Panc1 (cell line): ENCODE measurements at regions not wholly inside any gene's neighbourhood (a gene's known extent, or its start where the extent isn't known, plus 50 kb on each side); places are given as distances from the start of the nearest gene placed in this dataset.

ENCODE experiments used
- ATAC-seq: fragments of 200-7000 bp; cut with Tn5 transposase; 2 replicates; pipeline ENCODE4 v1.9.1; 2020; ENCODE audit warnings: mild to moderate bottlenecking, moderate library complexity
- BruUV-seq: library from RNA; stranded (reverse); fragments of 400-500 nt; replicated peaks from 2 replicates; lab custom pipeline; 2021; lab: Mats Ljungman, UMichigan
- CTCF ChIA-PET: fragments of 300-600 bp; sonication (Branson Sonifier 250); formaldehyde crosslinking; loops from one replicate; lab custom pipeline; 2022; ENCODE audit warnings: antibody characterized with exemption; lab: Charles Lee
- POLR2A ChIA-PET: fragments of 300-600 bp; sonication (Branson Sonifier 250); formaldehyde crosslinking; loops from one replicate; lab custom pipeline; 2022; ENCODE audit warnings: antibody characterized with exemption; lab: Charles Lee
- DNase-seq: peaks from one replicate; pipeline ENCODE4 v3.0.0-alpha.2; 2010; ENCODE audit warnings: low read depth, low spot score
- H3K27ac ChIP-seq: 2 replicates; pipeline ENCODE4 v1.5.1; 2011; ENCODE audit warnings: mild to moderate bottlenecking, low read length, inconsistent platforms
- H3K27me3 ChIP-seq: fragments of 200-500 bp; sonication (Bioruptor generic); 2 replicates; pipeline ENCODE4 v1.6.0; 2014; ENCODE audit warnings: low read length, inconsistent platforms; ENCODE audit not compliant: control insufficient read depth, insufficient read depth
- H3K36me3 ChIP-seq: fragments of 200-500 bp; sonication (Bioruptor generic); 2 replicates; pipeline ENCODE4 v1.5.1; 2014; ENCODE audit warnings: inconsistent platforms, mild to moderate bottlenecking, low read length, moderate library complexity; ENCODE audit not compliant: control insufficient read depth, insufficient read depth
- H3K4me1 ChIP-seq: 2 replicates; pipeline ENCODE4 v1.5.1; 2011; ENCODE audit warnings: inconsistent platforms, mild to moderate bottlenecking, low read length, moderate library complexity; ENCODE audit not compliant: control insufficient read depth, insufficient read depth
- H3K4me3 ChIP-seq, 2 experiments: 2 replicates each; pipeline ENCODE4 v1.5.1; 2011 to 2012; ENCODE audit warnings: low read depth in 2 of 2, low read length in 2 of 2, mild to moderate bottlenecking in 2 of 2, inconsistent platforms in 1 of 2, moderate library complexity in 1 of 2
- H3K9me3 ChIP-seq: fragments of 200-500 bp; sonication (Bioruptor generic); 2 replicates; pipeline ENCODE4 v1.5.1; 2014; ENCODE audit warnings: low read depth, mild to moderate bottlenecking, inconsistent platforms, low read length, moderate library complexity; ENCODE audit not compliant: control insufficient read depth, insufficient read depth
- POLR2AphosphoS5 ChIP-seq: IDR thresholded peaks from 2 replicates; pipeline ENCODE4 v1.6.1; 2012; ENCODE audit warnings: mild to moderate bottlenecking, low read depth, low read length, moderate library complexity
- TCF7L2 ChIP-seq: IDR thresholded peaks from 2 replicates; pipeline ENCODE4 v1.6.1; 2011; ENCODE audit warnings: mild to moderate bottlenecking, low read depth, low read length, inconsistent platforms
- in situ Hi-C: cut with HindIII; loops from 2 replicates; pipeline ENCODE4 v1.10.0; 2016; ENCODE audit warnings: low sequenced_read_pairs, low pct_unique_long_range_greater_than_20kb
- intact Hi-C: fragments of 100-400 bp; cut with micrococcal nuclease; formaldehyde crosslinking; loops from one replicate; pipeline ENCODE4 v1.10.0; 2022; ENCODE audit not compliant: unreplicated experiment
- TF ChIP-seq, protein P1 (sequence below), 2 experiments: IDR thresholded peaks; 2 replicates each; pipeline ENCODE4 v1.6.1; 2011 to 2012; ENCODE audit warnings: low read depth in 2 of 2, control low read depth in 1 of 2, low read length in 1 of 2, mild to moderate bottlenecking in 1 of 2, moderate library complexity in 1 of 2; ENCODE audit not compliant: insufficient read depth in 1 of 2
- TF ChIP-seq, protein P2 (sequence below): fragments of 450-650 bp; IDR thresholded peaks from 2 replicates; pipeline ENCODE4 v1.5.1; 2017; ENCODE audit warnings: mild to moderate bottlenecking

DNA sequence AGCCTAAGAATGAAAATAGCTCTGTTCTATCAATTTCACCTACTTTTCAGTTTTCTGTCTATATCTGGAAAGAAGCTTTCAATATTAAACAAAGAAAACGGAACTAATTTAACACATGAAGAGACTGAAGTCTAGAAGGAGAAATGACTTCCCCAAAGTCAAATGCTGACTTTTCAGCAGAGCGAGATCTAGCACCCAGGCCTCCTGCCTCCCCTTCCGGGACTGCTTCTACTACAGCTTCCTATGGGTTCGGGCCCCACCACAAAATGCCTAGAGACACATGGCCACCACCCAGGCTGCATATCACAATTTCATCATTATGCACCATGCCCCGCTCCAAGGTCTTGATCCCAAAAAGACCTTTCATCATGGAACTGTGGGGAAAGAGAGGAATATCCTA lies 104.5 kb downstream of the SST start:
- intact Hi-C loops (loop anchor here (10.0 kb wide), 1 partner anchor 251 kb away; no protein-coding TSS in a partner anchor), in situ Hi-C loops (no loop called here)
- H3K4me3 ChIP-seq = no peak overlapping the region
- BruUV-seq = no TSS peak
- no peaks in the 10 kb centered on the region for H3K4me1 ChIP-seq
- TF ChIP-seq, protein P1, sequence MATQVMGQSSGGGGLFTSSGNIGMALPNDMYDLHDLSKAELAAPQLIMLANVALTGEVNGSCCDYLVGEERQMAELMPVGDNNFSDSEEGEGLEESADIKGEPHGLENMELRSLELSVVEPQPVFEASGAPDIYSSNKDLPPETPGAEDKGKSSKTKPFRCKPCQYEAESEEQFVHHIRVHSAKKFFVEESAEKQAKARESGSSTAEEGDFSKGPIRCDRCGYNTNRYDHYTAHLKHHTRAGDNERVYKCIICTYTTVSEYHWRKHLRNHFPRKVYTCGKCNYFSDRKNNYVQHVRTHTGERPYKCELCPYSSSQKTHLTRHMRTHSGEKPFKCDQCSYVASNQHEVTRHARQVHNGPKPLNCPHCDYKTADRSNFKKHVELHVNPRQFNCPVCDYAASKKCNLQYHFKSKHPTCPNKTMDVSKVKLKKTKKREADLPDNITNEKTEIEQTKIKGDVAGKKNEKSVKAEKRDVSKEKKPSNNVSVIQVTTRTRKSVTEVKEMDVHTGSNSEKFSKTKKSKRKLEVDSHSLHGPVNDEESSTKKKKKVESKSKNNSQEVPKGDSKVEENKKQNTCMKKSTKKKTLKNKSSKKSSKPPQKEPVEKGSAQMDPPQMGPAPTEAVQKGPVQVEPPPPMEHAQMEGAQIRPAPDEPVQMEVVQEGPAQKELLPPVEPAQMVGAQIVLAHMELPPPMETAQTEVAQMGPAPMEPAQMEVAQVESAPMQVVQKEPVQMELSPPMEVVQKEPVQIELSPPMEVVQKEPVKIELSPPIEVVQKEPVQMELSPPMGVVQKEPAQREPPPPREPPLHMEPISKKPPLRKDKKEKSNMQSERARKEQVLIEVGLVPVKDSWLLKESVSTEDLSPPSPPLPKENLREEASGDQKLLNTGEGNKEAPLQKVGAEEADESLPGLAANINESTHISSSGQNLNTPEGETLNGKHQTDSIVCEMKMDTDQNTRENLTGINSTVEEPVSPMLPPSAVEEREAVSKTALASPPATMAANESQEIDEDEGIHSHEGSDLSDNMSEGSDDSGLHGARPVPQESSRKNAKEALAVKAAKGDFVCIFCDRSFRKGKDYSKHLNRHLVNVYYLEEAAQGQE (IDR thresholded peaks at IDR 0.05; ENCODE audit: insufficient read depth in 1 of 2, low read depth in 2 of 2, low read length in 1 of 2) = no peak
- TF ChIP-seq, protein P2, sequence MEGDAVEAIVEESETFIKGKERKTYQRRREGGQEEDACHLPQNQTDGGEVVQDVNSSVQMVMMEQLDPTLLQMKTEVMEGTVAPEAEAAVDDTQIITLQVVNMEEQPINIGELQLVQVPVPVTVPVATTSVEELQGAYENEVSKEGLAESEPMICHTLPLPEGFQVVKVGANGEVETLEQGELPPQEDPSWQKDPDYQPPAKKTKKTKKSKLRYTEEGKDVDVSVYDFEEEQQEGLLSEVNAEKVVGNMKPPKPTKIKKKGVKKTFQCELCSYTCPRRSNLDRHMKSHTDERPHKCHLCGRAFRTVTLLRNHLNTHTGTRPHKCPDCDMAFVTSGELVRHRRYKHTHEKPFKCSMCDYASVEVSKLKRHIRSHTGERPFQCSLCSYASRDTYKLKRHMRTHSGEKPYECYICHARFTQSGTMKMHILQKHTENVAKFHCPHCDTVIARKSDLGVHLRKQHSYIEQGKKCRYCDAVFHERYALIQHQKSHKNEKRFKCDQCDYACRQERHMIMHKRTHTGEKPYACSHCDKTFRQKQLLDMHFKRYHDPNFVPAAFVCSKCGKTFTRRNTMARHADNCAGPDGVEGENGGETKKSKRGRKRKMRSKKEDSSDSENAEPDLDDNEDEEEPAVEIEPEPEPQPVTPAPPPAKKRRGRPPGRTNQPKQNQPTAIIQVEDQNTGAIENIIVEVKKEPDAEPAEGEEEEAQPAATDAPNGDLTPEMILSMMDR = no peak
- H3K36me3 ChIP-seq = no peaks in the 10 kb centered on the region
- no peaks in the 10 kb centered on the region for H3K9me3 ChIP-seq
- CTCF ChIA-PET = no interaction called here
- no peak for ATAC-seq
- no peak for DNase-seq
- H3K27me3 ChIP-seq = no peaks in the 10 kb centered on the region
- no peak overlapping the region for H3K27ac ChIP-seq
- POLR2A ChIA-PET = no interaction called here

DNA sequence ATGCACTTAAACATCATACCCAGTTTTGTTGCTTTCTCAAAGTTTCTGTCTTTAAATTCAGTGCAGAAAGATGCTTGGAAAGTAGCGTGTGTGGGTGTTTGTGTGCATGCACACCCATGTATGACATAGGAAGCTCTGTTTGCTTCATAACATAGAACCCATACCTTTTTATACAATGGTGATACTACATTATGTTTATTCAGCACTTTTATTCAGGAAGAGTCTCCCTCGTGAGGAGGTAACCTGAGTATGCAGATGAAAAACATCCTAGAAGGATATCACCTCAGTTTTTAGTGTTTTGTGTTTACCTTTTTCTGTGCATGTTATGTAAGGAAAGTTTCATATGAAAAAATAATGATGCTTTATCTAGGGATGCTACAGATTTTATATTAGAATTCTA lies 111.2 kb downstream of the SST start:
- POLR2A ChIA-PET = no interaction called here
- in situ Hi-C loops = no loop called here
- CTCF ChIA-PET = no interaction called here
- no peak overlapping the region for H3K4me3 ChIP-seq
- H3K9me3 ChIP-seq = no peaks in the 10 kb centered on the region
- TF ChIP-seq, protein P2 = no peak; the same call in 1 of the 2 replicates
- TF ChIP-seq TCF7L2 (no peak), POLR2AphosphoS5 (no peak)
- TF ChIP-seq, protein P1 (IDR thresholded peaks at IDR 0.05; ENCODE audit: insufficient read depth in 1 of 2, low read depth in 2 of 2, low read length in 1 of 2) = no peak
- ATAC-seq (no peak), DNase-seq (no peak)
- BruUV-seq = no TSS peak
- H3K4me1 ChIP-seq = no peaks in the 10 kb centered on the region
- H3K27ac ChIP-seq = no peak overlapping the region
- intact Hi-C loops = no loop called here
- H3K27me3 ChIP-seq = no peaks in the 10 kb centered on the region
- H3K36me3 ChIP-seq = no peaks in the 10 kb centered on the region
